GM23248 (cell line): ENCODE measurements at regions not wholly inside any gene's neighbourhood (a gene's known extent, or its start where the extent isn't known, plus 50 kb on each side); places are given as distances from the start of the nearest gene placed in this dataset.

Source experiments
- DNase-seq: peaks from one replicate; pipeline ENCODE4 v3.0.0-alpha.2; 2015
- H2AFZ ChIP-seq: fragments of 200-600 bp; sonication (generic); 2 replicates; pipeline ENCODE4 v1.6.1; 2016; ENCODE audit warnings: antibody characterized with exemption
- H3F3A ChIP-seq: fragments of 200-600 bp; sonication (generic); 2 replicates; pipeline ENCODE4 v1.6.1; 2016; ENCODE audit warnings: mild to moderate bottlenecking, antibody characterized with exemption, mixed run types; ENCODE audit not compliant: insufficient read depth
- H3K27ac ChIP-seq: fragments of 200-600 bp; sonication (generic); 2 replicates; pipeline ENCODE4 v1.5.1; 2016; ENCODE audit warnings: mild to moderate bottlenecking
- H3K27me3 ChIP-seq: fragments of 200-600 bp; sonication (generic); replicated peaks from 2 replicates; pipeline ENCODE4 v1.6.1; 2016; ENCODE audit warnings: mild to moderate bottlenecking; ENCODE audit not compliant: insufficient read depth
- H3K36me3 ChIP-seq: fragments of 200-600 bp; sonication (generic); 2 replicates; pipeline ENCODE4 v1.6.1; 2016; ENCODE audit warnings: low read depth, mild to moderate bottlenecking
- H3K4me1 ChIP-seq: fragments of 200-600 bp; sonication (generic); 2 replicates; pipeline ENCODE4 v1.6.1; 2016; ENCODE audit warnings: mild to moderate bottlenecking; ENCODE audit not compliant: insufficient read depth
- H3K4me2 ChIP-seq: fragments of 200-600 bp; sonication (generic); one replicate; pipeline ENCODE4 v1.6.1; 2016; ENCODE audit warnings: mild to moderate bottlenecking; ENCODE audit not compliant: unreplicated experiment
- H3K4me3 ChIP-seq: fragments of 200-600 bp; sonication (generic); 2 replicates; pipeline ENCODE4 v1.5.1; 2016; ENCODE audit warnings: mild to moderate bottlenecking
- H3K79me2 ChIP-seq: fragments of 200-600 bp; sonication (generic); 2 replicates; pipeline ENCODE4 v1.6.1; 2016; ENCODE audit warnings: mild to moderate bottlenecking; ENCODE audit not compliant: insufficient read depth
- H3K9ac ChIP-seq: fragments of 200-600 bp; sonication (generic); 2 replicates; pipeline ENCODE4 v1.6.1; 2016; ENCODE audit warnings: mild to moderate bottlenecking
- H3K9me2 ChIP-seq: fragments of 200-600 bp; sonication (generic); 2 replicates; pipeline ENCODE4 v1.6.1; 2016; ENCODE audit warnings: mixed run types, mild to moderate bottlenecking, moderate library complexity; ENCODE audit not compliant: insufficient read depth
- H3K9me3 ChIP-seq: fragments of 200-600 bp; sonication (generic); one replicate; pipeline ENCODE4 v1.6.1; 2017; ENCODE audit warnings: low read depth
- H4K20me1 ChIP-seq: fragments of 200-600 bp; sonication (generic); 2 replicates; pipeline ENCODE4 v1.6.0; 2016; ENCODE audit not compliant: insufficient read depth
- EZH2 ChIP-seq: fragments of 200-600 bp; sonication (generic); IDR thresholded peaks from 2 replicates; pipeline ENCODE4 v1.6.1; 2018; ENCODE audit warnings: antibody characterized with exemption, mild to moderate bottlenecking; ENCODE audit not compliant: insufficient read depth, poor library complexity, severe bottlenecking
- EZH2phosphoT487 ChIP-seq: fragments of 200-600 bp; sonication (generic); IDR thresholded peaks from 2 replicates; pipeline ENCODE4 v1.6.1; 2018; ENCODE audit warnings: antibody characterized with exemption, moderate library complexity, mild to moderate bottlenecking, low read depth; ENCODE audit not compliant: insufficient read depth
- WGBS, 2 experiments: methylation state at CpG; one replicate each; pipeline ENCODE4 v1.1.6; 2015 to 2017; ENCODE audit warnings: low lambda C conversion rate in 2 of 2, low coverage in 1 of 2; ENCODE audit errors: missing lambda C conversion rate in 2 of 2; 5-methylcytosine and 5-hydroxymethylcytosine counted together
- in situ Hi-C: fragments of 300-500 bp; cut with MboI; formaldehyde crosslinking; loops from 2 replicates; pipeline ENCODE4 v1.15.0; 2020

DNA sequence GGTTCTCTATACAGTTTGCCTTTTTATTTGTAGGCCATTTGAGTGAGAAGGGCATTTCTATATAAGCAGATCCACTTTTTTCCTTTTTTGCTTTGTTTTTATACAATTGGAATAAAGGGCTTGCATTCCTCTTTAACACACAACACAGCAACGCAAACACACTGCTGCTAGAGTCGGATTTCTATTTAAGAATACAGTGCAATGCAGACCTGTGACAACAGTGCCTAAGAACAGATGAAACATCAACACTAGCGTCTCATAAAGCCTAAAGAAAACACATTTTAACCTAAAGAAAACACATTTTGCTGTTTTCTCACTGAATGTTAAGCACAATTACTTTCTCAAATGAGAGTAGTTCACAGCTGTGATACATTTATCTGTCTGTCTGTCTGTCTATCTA, 1141.1 kb downstream of the CDH11 start:
- Histone ChIP-seq H3F3A (no peaks in the 10 kb centered on the region), H4K20me1 (no peaks in the 10 kb centered on the region), H3K4me2 (no peak overlapping the region), H3K9ac (no peak overlapping the region), H3K27me3 (no peaks in the 10 kb centered on the region), H2AFZ (no peak overlapping the region), H3K9me3 (no peaks in the 10 kb centered on the region), H3K36me3 (no peaks in the 10 kb centered on the region), H3K4me3 (no peak overlapping the region), H3K27ac (no peak overlapping the region), H3K9me2 (no peaks in the 10 kb centered on the region), H3K79me2 (no peaks in the 10 kb centered on the region), H3K4me1 (no peaks in the 10 kb centered on the region)
- 39 to 41% methylated on average over 3 of the region's 3 CpGs for WGBS, 2 experiments
- in situ Hi-C loops = no loop called here
- no peak for DNase-seq
- no peak for TF ChIP-seq EZH2phosphoT487
- TF ChIP-seq EZH2 = no peak

- H4K20me1 ChIP-seq = no peaks in the 10 kb centered on the region
- H3K9me2 ChIP-seq = no peaks in the 10 kb centered on the region
- in situ Hi-C loops = no loop called here
- TF ChIP-seq EZH2 (no peak), EZH2phosphoT487 (no peak)
- H3K4me3 ChIP-seq = no peak overlapping the region
- H3K9me3 ChIP-seq = no peaks in the 10 kb centered on the region
- H3K36me3 ChIP-seq = no peaks in the 10 kb centered on the region
- no peaks in the 10 kb centered on the region for H3F3A ChIP-seq
- no peaks in the 10 kb centered on the region for H3K79me2 ChIP-seq
- H2AFZ ChIP-seq = no peak overlapping the region
- no peak overlapping the region for H3K9ac ChIP-seq
- H3K4me1 ChIP-seq = no peaks in the 10 kb centered on the region
- no peak overlapping the region for H3K4me2 ChIP-seq
- DNase-seq = no peak
- H3K27me3 ChIP-seq = no peaks in the 10 kb centered on the region
- no peak overlapping the region for H3K27ac ChIP-seq
Measured at GRCh38 chr16:63978240-63978639, 1143.6 kb downstream of the CDH11 start.

GRCh38 chr16:63976345-63976744, 1145.5 kb downstream of the CDH11 start:
- Histone ChIP-seq H3K9me3 (no peaks in the 10 kb centered on the region), H3K27ac (no peak overlapping the region), H2AFZ (no peak overlapping the region), H3K4me3 (no peak overlapping the region), H3K4me1 (no peaks in the 10 kb centered on the region), H3F3A (no peaks in the 10 kb centered on the region), H3K9ac (no peak overlapping the region), H3K36me3 (no peaks in the 10 kb centered on the region), H3K79me2 (no peaks in the 10 kb centered on the region), H3K4me2 (no peak overlapping the region), H4K20me1 (no peaks in the 10 kb centered on the region), H3K9me2 (no peaks in the 10 kb centered on the region), H3K27me3 (no peaks in the 10 kb centered on the region)
- in situ Hi-C loops = no loop called here
- TF ChIP-seq EZH2phosphoT487 (no peak), EZH2 (no peak)
- 56 to 62% methylated on average over 4 of the region's 4 CpGs for WGBS, 2 experiments
- no peak for DNase-seq

- no peaks in the 10 kb centered on the region for H3K27me3 ChIP-seq
- H3K9ac ChIP-seq = no peak overlapping the region
- H3K9me2 ChIP-seq = no peaks in the 10 kb centered on the region
- no peaks in the 10 kb centered on the region for H3K79me2 ChIP-seq
- H3K36me3 ChIP-seq = no peaks in the 10 kb centered on the region
- no peak for DNase-seq
- H3K4me2 ChIP-seq = no peak overlapping the region
- no peaks in the 10 kb centered on the region for H4K20me1 ChIP-seq
- H3K27ac ChIP-seq = no peak overlapping the region
- H3F3A ChIP-seq = no peaks in the 10 kb centered on the region
- H2AFZ ChIP-seq = no peak overlapping the region
- H3K4me3 ChIP-seq = no peak overlapping the region
- in situ Hi-C loops = no loop called here
- no peaks in the 10 kb centered on the region for H3K9me3 ChIP-seq
- H3K4me1 ChIP-seq = no peaks in the 10 kb centered on the region
- 58 to 61% methylated on average over 3 of the region's 3 CpGs for WGBS, 2 experiments
- no peak for TF ChIP-seq EZH2phosphoT487
- TF ChIP-seq EZH2 = no peak
Measured at GRCh38 chr16:63975669-63976068, 1146.2 kb downstream of the CDH11 start.

- Histone ChIP-seq H3K4me2 (no peak overlapping the region), H3K4me1 (no peaks in the 10 kb centered on the region), H2AFZ (no peak overlapping the region), H3K27ac (no peak overlapping the region), H3K9ac (no peak overlapping the region), H4K20me1 (no peaks in the 10 kb centered on the region), H3K9me3 (no peaks in the 10 kb centered on the region), H3K4me3 (no peak overlapping the region), H3F3A (no peaks in the 10 kb centered on the region), H3K36me3 (no peaks in the 10 kb centered on the region), H3K27me3 (no peaks in the 10 kb centered on the region), H3K79me2 (no peaks in the 10 kb centered on the region), H3K9me2 (no peaks in the 10 kb centered on the region)
- TF ChIP-seq EZH2 = no peak
- TF ChIP-seq EZH2phosphoT487 = no peak
- no peak for DNase-seq
- 3 to 10% methylated on average over 1 of the region's 1 CpG for WGBS, 2 experiments
- in situ Hi-C loops = no loop called here
Measured at GRCh38 chr16:63967966-63968365, 1153.9 kb downstream of the CDH11 start.
